RWPE2 (cell line): ENCODE measurements at regions not wholly inside any gene's neighbourhood (a gene's known extent, or its start where the extent isn't known, plus 50 kb on each side); places are given as distances from the start of the nearest gene placed in this dataset.

ENCODE experiments used
- ATAC-seq: fragments of 200-7000 bp; cut with Tn5 transposase; 3 replicates; pipeline ENCODE4 v1.9.1; 2021; ENCODE audit warnings: low read depth
- DNase-seq: peaks from one replicate; pipeline ENCODE4 v3.0.0-alpha.2; 2020; ENCODE audit warnings: low spot score
- H3K27ac ChIP-seq: fragments of 450-650 bp; 2 replicates; pipeline ENCODE4 v1.5.1; 2017; ENCODE audit warnings: mild to moderate bottlenecking; ENCODE audit not compliant: poor library complexity, severe bottlenecking
- H3K27me3 ChIP-seq: fragments of 250-450 bp; sonication (Bioruptor Pico); 2 replicates; pipeline ENCODE4 v1.5.1; 2021; ENCODE audit warnings: mild to moderate bottlenecking, moderate library complexity; ENCODE audit not compliant: insufficient read depth, poor library complexity, severe bottlenecking
- H3K36me3 ChIP-seq: fragments of 250-450 bp; sonication (Bioruptor Pico); 2 replicates; pipeline ENCODE4 v1.5.1; 2020; ENCODE audit warnings: low read depth, mild to moderate bottlenecking, moderate library complexity
- H3K4me1 ChIP-seq: fragments of 250-450 bp; sonication (Bioruptor Pico); 2 replicates; pipeline ENCODE4 v1.5.1; 2021; ENCODE audit warnings: mild to moderate bottlenecking, moderate library complexity; ENCODE audit not compliant: insufficient read depth, poor library complexity, severe bottlenecking
- H3K4me3 ChIP-seq: fragments of 250-450 bp; sonication (Bioruptor Pico); 2 replicates; pipeline ENCODE4 v1.5.1; 2021; ENCODE audit warnings: mild to moderate bottlenecking, moderate library complexity; ENCODE audit not compliant: severe bottlenecking
- H3K9me3 ChIP-seq: fragments of 250-450 bp; sonication (Bioruptor Pico); 2 replicates; pipeline ENCODE4 v1.5.1; 2021; ENCODE audit warnings: mild to moderate bottlenecking, moderate library complexity; ENCODE audit not compliant: severe bottlenecking
- TF ChIP-seq, protein P1 (sequence below): fragments of 450-650 bp; IDR thresholded peaks from one replicate; pipeline ENCODE4 v1.5.1; 2017; ENCODE audit warnings: mild to moderate bottlenecking, moderate library complexity; ENCODE audit not compliant: poor library complexity, severe bottlenecking

DNA sequence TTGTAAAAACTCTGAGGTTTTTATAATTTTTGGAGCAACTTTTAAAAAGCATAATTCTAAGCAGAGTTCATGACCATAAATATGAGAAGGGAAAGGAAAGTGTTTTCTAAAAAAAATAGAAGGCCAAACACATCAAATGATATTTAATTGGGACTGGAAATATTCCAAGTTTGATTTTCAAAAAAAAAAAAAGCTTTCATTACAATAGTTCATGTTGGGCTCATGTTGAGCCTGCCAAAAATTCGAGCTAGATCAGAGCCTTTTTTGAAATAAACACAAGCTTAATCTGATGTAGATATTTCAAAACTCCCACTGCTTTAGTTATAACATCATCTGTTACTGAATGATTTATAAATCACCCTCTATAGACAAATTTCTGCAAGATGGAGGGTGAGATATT, 163.4 kb upstream of the DEFB112 start:
- no peak for DNase-seq
- peaks cover 6% of the 10 kb centered on the region for H3K27me3 ChIP-seq
- no peaks in the 10 kb centered on the region for H3K9me3 ChIP-seq
- H3K4me3 ChIP-seq = no peak overlapping the region
- no peaks in the 10 kb centered on the region for H3K36me3 ChIP-seq
- no peak for ATAC-seq
- no peaks in the 10 kb centered on the region for H3K4me1 ChIP-seq
- H3K27ac ChIP-seq = no peak overlapping the region
- TF ChIP-seq, protein P1, sequence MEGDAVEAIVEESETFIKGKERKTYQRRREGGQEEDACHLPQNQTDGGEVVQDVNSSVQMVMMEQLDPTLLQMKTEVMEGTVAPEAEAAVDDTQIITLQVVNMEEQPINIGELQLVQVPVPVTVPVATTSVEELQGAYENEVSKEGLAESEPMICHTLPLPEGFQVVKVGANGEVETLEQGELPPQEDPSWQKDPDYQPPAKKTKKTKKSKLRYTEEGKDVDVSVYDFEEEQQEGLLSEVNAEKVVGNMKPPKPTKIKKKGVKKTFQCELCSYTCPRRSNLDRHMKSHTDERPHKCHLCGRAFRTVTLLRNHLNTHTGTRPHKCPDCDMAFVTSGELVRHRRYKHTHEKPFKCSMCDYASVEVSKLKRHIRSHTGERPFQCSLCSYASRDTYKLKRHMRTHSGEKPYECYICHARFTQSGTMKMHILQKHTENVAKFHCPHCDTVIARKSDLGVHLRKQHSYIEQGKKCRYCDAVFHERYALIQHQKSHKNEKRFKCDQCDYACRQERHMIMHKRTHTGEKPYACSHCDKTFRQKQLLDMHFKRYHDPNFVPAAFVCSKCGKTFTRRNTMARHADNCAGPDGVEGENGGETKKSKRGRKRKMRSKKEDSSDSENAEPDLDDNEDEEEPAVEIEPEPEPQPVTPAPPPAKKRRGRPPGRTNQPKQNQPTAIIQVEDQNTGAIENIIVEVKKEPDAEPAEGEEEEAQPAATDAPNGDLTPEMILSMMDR = no peak

GRCh38 chr6:50214937-50215336, 165.2 kb upstream of the DEFB112 start:
- DNase-seq (no peak), ATAC-seq (no peak)
- Histone ChIP-seq H3K4me1 (no peaks in the 10 kb centered on the region), H3K36me3 (no peaks in the 10 kb centered on the region), H3K9me3 (no peaks in the 10 kb centered on the region), H3K27ac (no peak overlapping the region), H3K4me3 (no peak overlapping the region), H3K27me3 (peaks cover 6% of the 10 kb centered on the region)
- TF ChIP-seq, protein P1 = no peak

DNA sequence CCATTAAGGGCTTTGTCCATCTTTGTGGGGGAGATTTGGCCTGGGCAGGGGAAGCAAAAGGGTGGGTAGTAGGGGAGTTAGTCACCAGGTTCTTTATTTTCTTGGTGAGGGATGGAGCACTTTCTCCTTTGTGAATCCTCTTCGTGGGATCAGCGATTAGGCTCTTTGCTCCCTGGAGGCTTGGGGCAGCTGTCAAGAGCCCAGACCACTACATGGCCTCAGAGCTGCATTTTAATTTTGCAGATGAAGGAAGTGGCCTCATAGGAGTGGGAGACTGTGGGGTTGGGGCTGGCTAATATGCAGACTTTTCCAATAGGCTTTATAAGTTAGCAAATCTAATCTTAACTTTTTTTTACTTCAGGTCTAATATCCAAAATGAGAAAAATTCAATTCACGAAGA, 168.1 kb upstream of the DEFB112 start:
- H3K9me3 ChIP-seq = no peaks in the 10 kb centered on the region
- H3K27ac ChIP-seq = no peak overlapping the region
- no peak overlapping the region for H3K4me3 ChIP-seq
- no peak for DNase-seq
- TF ChIP-seq, protein P1 = no peak
- H3K4me1 ChIP-seq = no peaks in the 10 kb centered on the region
- H3K27me3 ChIP-seq = peaks cover 6% of the 10 kb centered on the region
- ATAC-seq = no peak
- no peaks in the 10 kb centered on the region for H3K36me3 ChIP-seq

- H3K36me3 ChIP-seq = no peaks in the 10 kb centered on the region
- H3K27ac ChIP-seq = no peak overlapping the region
- H3K4me1 ChIP-seq = no peaks in the 10 kb centered on the region
- DNase-seq (no peak), ATAC-seq (no peak)
- no peak overlapping the region for H3K4me3 ChIP-seq
- TF ChIP-seq, protein P1 = no peak
- H3K27me3 ChIP-seq = no peaks in the 10 kb centered on the region
- no peaks in the 10 kb centered on the region for H3K9me3 ChIP-seq
Observed at GRCh38 chr6:50236164-50236563, 186.4 kb upstream of the DEFB112 start.

DNA sequence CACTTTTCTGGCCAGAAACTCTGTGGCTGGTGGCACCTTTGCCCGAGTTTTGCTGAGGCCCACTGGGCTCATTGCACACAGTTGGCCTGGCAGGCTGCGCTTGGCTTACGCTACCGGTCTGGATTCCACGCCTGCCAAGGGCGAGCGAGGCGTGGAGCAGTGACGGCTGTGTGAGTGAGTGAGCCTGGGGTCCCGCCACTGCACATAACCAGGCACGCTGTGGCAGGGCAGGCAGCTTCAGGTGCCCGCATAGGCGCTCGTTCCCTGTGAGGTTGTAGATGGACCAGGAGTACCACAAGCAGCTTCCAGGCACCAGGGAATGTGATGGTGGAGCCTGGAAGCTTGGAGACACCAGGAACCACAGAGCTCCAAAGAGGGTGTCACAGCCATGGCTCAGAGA, 190.1 kb upstream of the DEFB112 start:
- H3K27me3 ChIP-seq = no peaks in the 10 kb centered on the region
- TF ChIP-seq, protein P1 = no peak
- DNase-seq (no peak), ATAC-seq (no peak)
- no peak overlapping the region for H3K27ac ChIP-seq
- H3K36me3 ChIP-seq = no peaks in the 10 kb centered on the region
- no peak overlapping the region for H3K4me3 ChIP-seq
- no peaks in the 10 kb centered on the region for H3K9me3 ChIP-seq
- no peaks in the 10 kb centered on the region for H3K4me1 ChIP-seq
